SW 1271 (cell line): ENCODE measurements at regions not wholly inside any gene's neighbourhood (a gene's known extent, or its start where the extent isn't known, plus 50 kb on each side); places are given as distances from the start of the nearest gene placed in this dataset.

ENCODE experiments used
- DNase-seq, 2 experiments: peaks; one replicate each; lab custom pipeline; 2025; lab: John Stamatoyannopoulos, UW

DNA sequence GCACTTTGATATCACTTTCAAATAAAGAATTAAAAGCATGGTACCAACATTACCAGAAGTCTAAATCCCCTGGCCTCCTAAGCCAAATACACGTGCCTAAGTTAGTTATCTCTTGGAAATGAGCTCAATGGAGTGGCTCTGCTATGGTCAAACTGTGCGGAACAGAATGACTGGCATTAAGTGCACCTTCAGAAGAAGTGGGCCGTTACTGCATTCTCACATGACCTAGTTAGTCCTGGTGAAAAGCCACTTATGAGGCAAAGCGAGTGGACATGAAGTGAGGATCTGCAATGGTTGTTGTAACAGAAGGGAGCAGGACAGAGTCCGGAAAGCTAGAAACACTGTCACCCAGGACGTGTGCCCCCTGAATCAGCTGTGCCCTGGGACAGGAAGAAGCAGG, 633.1 kb downstream of the IRX1 start:
- no peak for DNase-seq

DNA sequence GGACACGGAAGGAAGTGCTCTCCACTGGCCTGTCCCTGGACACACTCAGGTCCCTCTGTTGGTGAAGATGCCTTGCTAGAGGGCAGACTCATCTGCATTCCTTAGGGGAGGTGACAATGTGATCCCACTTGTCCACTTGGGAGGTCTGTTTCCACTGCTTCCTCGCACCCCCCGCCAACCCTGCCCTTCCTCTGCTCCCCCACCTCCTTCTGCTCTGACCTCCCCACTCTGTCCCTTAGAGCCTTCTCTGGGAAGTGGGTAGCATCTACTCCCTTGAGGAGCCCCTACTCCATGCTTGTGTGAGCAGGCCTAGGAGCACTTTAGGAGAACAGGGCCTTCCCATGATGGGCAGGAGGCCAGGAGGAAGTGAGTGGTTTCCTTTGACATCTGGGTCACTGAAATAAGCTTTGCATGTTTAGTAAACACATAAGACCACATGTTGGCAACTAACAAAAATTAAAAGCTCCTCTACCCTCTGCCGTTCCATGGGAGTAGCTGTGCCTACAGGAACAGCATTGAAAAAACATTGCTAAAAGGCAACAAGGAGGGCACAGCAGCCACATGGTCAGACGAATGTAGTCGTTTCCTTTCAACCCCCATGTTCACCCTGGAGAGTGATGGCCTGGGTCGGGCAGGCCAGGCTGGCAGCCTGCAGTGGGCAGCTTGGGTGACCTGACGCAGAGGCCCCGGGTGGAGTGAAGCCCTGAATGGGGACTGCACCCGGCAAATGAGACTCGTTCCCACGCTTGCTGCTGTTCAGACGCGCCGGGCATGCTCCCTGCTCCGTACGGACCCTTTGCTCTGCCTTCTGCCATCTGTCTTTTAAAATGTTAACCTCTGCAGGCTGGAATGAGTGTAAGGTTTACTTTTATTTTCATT, 634.0 kb downstream of the IRX1 start:
- no peak for DNase-seq

DNA sequence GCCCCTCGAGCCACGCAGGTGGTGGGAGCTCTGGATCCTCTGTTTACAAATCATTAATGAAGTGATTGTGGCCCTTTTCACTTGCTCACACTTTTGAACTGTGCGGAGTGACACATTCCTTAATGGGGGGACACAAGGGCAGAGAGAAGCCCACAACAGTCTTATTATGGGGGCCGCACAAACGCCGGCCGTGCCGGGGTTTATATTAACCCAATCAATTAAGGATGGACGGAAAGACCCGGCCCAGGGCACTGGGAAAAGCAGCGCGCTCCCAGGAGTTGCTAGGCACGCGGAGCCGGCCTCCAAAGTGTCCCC, 634.8 kb downstream of the IRX1 start:
- no peak for DNase-seq

DNA sequence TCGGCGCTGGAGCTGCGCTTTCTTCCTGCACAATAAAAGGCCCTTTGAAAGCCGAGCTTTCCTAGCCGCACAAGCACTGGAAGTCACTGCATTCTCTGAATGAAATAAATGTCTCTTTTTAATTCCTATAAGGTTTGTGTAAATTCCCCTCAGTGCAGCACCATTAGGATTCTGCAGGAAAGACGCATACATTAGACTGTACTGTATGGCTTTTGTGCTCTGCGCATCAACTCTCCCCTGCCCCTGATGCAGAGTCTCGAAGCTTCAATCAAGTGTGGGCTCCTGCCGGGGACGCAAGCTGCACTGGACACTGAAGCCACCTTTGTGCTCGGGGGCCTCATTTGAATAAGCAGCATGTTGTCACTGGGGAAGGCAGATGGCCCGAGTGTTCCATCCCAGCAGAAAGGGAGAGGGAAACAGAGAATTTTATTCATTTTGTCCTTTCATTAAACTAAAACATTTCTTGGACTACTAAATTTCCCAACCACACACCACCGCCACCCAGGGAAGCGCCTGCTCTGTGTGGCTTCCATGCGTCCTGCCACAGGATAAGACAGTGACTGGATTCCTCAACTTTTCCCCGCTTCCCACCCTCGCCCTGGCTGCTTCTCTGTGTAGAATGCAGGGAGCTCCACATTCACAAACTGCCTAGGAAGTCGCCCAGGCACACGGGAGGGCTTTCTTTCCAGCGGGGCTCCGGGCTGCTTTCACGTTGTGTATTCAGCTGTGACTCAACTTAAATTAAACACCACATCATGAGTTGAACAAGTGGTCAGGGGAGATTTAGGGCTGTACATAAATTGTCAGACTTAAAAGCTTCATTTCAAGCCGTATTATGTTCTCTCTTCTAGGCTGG, 635.4 kb downstream of the IRX1 start:
- no peak for DNase-seq

DNA sequence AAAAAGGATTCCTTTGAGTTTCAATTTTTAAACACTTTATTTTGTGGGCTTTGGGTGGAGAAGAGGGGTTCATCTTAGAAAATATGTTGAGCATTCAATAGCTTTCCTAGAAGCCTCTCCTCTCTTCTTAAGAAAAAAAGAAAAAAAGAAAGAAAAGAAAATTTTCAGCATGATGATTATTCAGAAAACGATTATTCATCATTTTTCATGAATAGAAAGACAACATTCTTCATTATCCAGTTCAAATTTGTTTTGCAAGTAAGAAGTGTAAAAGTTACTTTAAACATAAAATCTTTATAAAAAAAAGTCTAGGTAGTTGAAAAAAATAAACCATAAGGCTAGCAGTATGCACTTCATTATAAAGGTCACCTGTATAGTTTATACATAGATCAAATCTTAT, 636.5 kb downstream of the IRX1 start:
- DNase-seq: no peak

DNA sequence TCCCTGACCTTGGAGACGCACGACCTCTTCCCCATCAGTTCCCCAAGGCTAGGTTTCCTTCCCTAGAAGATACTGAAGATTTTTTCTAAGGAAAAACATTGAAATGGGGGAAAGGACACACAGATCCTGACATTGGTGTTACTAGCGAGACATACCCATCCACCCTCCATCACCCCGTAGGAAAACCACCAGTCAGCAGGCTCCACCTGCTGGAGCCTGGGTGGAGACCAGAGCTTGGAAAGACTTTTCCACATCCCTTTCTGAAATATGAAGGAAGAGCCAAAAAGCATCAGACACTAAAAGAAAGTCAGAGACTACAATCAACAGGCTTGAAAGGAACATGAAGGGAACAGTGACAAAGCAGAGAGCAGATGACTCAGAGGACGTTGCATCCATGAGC, 638.0 kb downstream of the IRX1 start:
- DNase-seq: no peak

DNA sequence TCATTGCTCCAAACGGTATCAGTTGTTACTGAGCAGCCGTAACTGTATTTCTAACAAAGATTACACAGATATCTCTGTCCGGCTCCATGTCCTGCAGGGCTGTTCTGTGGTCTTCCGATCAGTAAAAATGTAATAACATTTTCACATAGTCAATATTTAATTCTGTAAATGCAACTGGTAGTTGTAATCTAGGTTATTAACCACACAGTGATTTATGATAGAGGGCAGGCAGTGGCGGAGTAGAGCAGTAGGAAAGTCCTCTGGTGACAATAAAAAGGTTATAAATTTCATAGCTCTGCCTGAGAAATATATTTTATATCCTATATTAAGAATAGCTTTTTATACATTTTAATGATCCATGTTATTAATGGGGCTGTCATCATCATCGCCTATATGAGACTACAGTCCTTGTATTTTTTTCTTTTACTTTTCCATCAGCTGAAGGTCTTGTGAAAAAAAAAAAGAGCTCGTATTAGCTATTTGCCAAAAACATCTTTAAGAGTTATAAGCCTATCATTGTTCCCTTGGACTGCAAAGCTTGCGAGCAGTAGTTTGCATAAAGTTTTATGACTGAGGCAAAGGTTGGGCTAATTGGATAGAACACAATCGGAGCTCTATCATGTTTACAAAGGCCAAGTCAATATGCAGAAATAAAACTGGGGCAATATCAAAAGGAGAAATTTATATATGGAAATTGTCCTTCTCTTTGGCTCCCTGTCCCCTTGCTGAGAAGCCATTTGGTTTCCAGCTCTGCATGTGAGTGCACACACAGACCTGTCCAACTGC, 648.0 kb downstream of the IRX1 start:
- DNase-seq: no peak

DNA sequence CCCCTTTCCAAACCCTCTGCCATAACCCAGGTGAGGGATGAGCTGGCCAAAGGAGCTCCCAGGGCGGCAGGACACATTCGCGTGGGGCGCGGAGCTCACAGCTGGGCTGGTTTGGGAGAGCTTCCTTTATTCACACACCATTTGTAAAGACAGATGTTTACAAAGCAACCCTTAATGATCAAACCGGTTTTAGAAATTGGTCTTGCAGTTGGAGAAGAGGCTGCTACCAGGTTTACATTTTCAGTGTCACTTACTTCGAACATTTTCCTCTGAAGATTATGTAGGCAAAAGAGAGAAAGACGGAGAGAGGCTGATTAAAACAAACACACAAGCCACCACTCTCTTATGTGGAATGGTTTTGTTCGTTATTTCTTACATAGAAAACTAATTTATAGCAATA, 648.7 kb downstream of the IRX1 start:
- DNase-seq: no peak

DNA sequence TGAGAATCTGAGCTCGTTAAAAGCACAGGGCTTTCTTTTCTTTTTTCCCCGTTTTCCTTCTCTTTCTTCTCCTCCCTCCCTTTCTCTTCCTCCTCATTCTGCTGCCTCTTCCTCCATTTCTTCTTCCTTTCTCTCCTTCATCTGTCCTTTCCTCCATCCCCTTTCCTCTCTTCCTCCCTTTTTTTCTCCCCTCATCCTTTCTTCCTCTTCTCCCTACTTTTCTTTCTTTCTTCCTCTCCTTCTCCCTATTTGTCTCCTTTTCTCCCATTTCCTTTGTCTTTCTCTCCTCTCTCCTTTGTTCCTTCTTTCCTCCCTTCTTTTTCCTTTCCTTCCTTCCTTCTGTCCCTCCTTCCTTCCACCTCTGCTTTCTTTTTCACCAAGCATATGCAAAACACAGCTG, 649.4 kb downstream of the IRX1 start:
- DNase-seq: no peak

DNA sequence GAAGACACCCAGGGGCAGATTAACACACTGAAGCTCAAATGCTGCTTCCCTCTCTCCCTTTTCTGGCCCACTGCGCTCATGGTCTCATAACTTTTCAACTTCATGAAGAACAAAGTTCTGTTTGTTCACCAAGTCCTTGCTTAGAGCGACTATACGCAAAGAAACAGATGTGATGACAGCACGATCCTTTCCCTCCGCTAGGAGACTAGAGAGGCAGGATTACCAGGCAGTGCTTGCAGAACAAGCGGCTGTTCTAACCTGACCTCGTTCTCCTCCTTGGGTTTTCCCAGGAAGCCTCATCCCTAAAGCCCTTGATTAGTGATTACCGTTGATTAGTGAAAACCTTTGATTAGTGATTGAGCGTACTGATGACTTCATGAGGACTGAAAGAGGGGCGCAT, 649.9 kb downstream of the IRX1 start:
- no peak for DNase-seq

DNA sequence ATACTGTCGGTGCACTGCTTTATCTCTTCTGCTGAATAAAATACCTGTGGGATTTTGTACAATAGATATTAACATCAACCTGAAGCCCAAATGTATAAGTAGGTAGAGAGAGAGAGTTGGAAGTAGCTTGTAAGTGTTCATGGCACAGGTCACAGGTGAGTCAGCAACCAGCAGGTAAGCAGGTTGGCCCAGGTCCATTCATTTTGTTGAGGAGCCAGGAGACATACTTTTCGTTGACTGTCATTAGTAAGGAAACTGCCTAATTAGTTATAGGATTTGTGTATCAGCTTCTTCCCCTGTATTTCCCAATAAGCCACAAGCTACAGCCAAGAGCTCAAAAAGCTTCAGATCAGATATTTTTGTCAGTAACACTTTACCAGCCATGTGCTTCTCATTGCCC, 650.8 kb downstream of the IRX1 start:
- no peak for DNase-seq

DNA sequence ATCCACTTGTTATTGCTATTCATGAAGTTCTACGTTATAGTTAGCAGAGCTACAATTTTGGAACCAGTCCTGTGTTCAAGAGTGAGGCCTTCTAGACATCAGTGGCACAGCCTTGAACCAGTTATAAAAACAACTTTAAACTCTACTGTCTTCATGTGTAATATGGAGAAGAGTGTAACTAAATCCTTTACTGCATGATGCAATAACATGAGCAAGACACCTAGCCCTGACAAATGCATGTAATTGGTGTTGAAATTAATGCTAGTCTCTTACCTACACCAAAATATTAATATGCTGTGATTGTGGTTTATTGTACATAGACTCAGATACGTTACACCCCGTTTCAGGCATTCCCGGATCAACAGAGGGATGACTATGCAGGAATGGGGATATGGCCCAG, 654.6 kb downstream of the IRX1 start:
- no peak for DNase-seq

DNA sequence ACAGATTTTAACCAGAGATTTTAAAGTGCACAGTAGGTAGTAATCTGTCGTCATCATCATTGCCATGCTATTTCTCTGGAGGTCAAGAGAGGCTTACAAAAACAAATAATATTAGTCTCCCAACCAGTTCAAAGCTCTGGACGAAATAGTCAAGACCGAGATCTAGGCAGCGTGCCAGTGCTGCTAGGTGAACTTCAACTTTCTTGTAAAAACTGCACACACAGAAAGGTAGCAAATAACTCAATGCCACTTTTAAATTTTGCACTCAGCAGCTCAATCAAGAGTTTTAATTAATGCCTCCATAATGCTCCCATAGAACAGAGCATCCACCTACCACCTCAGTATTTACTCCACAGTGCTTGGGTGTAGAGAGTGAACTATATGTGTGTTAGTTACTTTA, 656.8 kb downstream of the IRX1 start:
- DNase-seq: no peak

DNA sequence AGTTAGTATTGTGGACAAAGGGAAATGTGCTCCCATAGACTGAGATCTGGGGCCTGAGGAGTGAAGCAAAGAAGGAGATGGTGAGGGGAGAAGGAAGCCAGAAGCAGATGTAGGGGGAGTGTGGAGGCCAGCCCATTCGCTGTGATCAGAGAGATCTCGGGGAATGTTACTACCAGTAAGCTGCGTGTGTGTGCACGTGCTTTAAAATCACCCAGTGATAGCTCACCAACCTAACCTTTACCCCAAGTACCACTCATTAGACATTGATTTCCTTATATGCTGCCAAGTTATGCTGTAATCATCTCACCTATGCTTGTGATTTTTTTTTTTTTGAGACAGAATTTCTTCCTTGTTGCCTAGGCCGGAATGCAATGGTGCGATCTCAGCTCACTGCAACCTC, 659.1 kb downstream of the IRX1 start:
- no peak for DNase-seq

DNA sequence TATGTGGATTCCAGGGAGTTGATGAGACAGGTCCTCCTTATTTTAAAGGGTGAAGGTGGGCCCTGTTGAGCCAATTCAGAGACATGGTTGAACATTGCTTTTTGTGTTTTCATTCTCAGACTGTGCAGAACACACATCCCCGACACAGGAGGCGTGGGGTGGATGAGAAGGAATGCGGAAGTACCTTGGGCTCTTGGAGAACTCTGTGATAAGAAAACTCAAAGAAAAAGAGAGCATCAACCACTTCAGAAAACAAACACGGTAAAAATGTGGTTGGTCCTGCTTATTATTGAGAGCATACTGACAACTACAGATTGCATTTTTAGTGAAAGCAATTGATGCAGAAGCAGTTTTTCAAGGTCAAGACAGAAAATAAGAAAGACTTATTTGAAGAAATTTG, 659.8 kb downstream of the IRX1 start:
- no peak for DNase-seq

DNA sequence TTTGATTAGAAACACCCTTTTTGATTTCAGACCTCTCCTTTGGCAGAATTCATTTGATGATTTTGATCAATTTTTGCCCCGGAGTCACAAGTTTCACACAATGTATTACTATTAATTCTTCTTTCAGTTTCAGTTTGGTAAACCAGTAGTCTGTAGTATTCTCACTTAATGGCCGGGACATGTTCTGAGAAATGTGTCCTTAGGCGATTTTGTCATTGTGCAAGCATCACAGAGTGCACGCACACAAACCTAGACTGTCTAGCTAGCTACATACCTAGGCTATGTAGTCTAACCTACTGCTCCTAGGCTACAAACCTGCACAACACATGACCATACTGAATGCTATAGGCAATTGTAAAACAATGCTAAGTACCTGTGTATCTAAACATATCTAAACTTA, 662.5 kb downstream of the IRX1 start:
- DNase-seq: no peak

DNA sequence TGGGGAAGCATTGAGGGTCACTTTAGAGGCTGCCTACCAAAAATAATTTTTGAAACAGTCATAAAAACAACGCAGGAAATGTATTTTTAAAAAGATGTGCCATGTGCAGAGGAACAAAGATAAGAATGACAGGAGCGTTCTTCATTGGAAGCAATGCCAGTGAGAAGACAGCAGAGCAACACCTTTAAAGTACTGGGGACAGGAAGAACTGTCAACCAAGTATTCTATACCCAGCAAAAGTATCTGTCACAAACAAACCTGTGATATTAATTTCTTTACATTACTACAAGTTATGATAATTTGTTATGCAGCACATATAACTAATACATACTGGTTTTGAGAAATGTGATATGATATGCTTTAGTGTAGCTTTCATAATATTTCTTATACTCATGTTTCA, 675.6 kb downstream of the IRX1 start:
- no peak for DNase-seq

DNA sequence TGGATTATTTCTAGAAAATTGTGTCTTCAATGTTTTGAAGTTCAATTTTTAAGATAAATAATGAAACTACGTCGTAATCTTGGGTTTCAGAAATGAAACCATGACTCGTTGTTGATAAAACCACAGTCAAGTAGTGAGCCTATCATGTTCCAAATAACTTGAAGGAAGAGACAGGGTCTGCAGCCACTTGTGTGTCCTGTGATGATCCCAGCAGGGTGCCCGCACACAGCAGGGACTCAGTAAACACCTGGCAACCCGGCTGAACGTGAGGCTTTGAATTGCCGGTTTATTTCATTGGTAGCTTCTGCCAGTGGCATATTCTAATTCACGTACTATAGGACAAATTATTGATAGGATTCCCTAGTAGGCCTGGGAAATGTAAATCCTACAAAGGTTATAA, 679.6 kb downstream of the IRX1 start:
- DNase-seq: no peak

DNA sequence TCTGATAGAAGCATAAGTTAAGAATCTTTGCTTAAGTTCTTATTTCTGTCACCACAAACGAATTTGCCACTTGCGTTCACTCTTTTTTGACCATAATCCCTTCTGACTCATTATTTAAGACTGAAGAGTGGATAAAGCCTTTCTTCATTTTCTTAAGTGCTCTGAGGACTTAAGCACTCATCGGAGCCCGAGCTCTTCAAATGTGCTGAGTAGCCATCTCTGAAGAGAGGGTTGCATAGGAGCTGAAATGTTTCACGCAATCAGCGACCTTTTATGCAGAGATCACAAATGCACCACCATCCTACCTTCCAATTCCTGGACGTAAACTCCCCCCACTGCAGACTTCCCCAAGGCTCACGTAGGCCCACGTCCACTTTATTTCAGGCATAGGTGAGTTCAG, 699.2 kb downstream of the IRX1 start:
- DNase-seq: no peak

DNA sequence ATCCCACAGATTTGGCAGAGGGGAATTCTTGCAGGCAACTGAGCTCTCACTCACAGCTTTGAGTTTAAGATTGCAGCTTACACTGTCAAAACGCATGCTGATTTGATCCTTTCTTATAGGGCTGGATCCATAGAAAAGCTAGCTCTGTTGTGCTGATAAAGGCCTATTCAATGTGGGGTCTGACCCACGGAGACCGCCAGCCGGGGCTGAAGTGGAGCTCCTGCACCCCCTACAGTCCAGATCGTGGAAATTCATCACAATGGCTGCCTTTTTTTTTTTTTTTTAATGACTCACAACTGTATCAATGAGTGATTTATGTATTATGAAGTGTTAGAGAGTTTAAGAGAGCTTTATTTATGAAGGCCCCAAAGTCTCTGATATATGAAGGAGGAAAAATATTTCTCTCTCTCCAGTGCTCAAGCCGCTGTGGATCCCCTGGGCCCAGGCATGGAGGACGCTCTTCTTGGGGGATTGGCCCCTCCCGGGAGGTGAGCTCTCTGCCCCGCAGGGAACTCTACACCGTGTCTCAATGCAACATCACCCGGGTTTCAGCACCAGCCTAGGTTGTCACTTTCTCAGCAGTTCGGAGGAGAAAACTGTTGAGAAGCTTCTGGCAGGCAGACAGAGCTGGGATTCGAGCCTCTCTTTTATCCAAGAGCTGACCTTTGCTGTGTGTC, 700.2 kb downstream of the IRX1 start:
- no peak for DNase-seq

DNA sequence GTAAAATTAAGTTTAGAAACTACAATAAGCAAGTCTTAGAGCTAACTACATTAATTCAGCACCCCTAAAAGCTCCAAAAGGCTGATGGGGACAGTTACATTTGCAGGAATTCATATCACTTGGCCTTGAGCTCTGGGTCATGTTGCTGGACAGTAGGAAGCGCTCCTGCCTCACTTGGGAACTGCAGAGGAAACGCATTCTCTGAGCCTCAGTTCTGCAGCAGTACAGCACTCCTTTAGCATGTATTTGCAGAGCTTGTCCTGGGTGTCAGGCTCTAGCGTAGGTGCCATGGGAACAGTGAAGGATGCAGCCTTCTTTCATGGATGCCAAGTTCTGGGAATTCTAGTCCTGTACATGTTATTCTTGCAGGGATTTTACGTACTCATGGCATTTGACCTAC, 710.4 kb downstream of the IRX1 start:
- no peak for DNase-seq

DNA sequence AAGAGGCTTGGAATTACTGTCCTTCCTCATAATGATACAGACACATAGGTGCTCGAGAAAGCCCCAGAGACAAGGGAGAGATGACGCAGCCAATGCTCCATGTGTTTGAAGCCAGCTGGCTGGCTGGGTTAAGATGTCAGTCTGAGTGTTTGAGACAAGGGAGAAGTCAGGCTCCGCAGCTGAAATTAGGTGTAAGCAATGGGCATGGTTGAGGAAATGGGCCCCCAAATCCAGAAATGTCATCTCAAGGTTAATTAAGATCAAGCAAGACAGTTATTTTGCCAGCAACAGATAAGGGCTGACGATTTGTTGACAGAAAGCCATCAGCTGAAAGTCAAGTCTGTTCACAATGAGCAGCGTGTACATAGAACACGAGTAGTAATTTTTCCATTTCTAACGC, 713.4 kb downstream of the IRX1 start:
- no peak for DNase-seq
